PC-3 (cell line): ENCODE measurements at regions not wholly inside any gene's neighbourhood (a gene's known extent, or its start where the extent isn't known, plus 50 kb on each side); places are given as distances from the start of the nearest gene placed in this dataset.

Experiments
- ATAC-seq: fragments of 200-7000 bp; cut with Tn5 transposase; 2 replicates; pipeline ENCODE4 v1.9.1; 2020; ENCODE audit warnings: mild to moderate bottlenecking, moderate library complexity
- BruUV-seq: library from RNA; stranded (reverse); fragments of 400-500 nt; replicated peaks from 2 replicates; lab custom pipeline; 2021; lab: Mats Ljungman, UMichigan
- CTCF ChIA-PET: fragments of 300-600 bp; sonication (Branson Sonifier 250); formaldehyde crosslinking; loops from one replicate; lab custom pipeline; 2022; ENCODE audit warnings: antibody characterized with exemption; lab: Charles Lee
- POLR2A ChIA-PET: fragments of 300-600 bp; sonication (Branson Sonifier 250); formaldehyde crosslinking; loops from one replicate; lab custom pipeline; 2022; ENCODE audit warnings: antibody characterized with exemption; ENCODE audit not compliant: unreplicated experiment; lab: Charles Lee
- DNase-seq: peaks from one replicate; pipeline ENCODE4 v3.0.0-alpha.2; 2015
- H2AFZ ChIP-seq: fragments of 300-600 bp; sonication (generic); 2 replicates; pipeline ENCODE4 v1.6.0; 2016; ENCODE audit warnings: antibody characterized with exemption, low read length
- H3F3A ChIP-seq: fragments of 300-600 bp; sonication (generic); one replicate; pipeline ENCODE4 v1.6.0; 2017; ENCODE audit warnings: antibody characterized with exemption, low read length, control low read depth, mild to moderate bottlenecking; ENCODE audit not compliant: unreplicated experiment
- H3K27ac ChIP-seq: fragments of 300-600 bp; sonication (generic); 2 replicates; pipeline ENCODE4 v1.5.1; 2016; ENCODE audit warnings: mild to moderate bottlenecking, low read length
- H3K27me3 ChIP-seq: fragments of 300-600 bp; sonication (generic); 2 replicates; pipeline ENCODE4 v1.6.1; 2016; ENCODE audit warnings: low read length, mixed read lengths
- H3K36me3 ChIP-seq: fragments of 300-600 bp; sonication (generic); 2 replicates; pipeline ENCODE4 v1.6.1; 2016; ENCODE audit warnings: low read depth, mixed run types, low read length, mixed read lengths
- H3K4me1 ChIP-seq: fragments of 300-600 bp; sonication (generic); 2 replicates; pipeline ENCODE4 v1.5.1; 2016; ENCODE audit warnings: low read length; ENCODE audit not compliant: insufficient read depth
- H3K4me2 ChIP-seq: fragments of 300-600 bp; sonication (generic); 2 replicates; pipeline ENCODE4 v1.6.0; 2016; ENCODE audit warnings: low read length
- H3K4me3 ChIP-seq: fragments of 300-600 bp; sonication (generic); 2 replicates; pipeline ENCODE4 v1.5.1; 2016; ENCODE audit warnings: mild to moderate bottlenecking, low read length, mixed read lengths
- H3K79me2 ChIP-seq: fragments of 300-600 bp; sonication (generic); 2 replicates; pipeline ENCODE4 v1.6.1; 2017; ENCODE audit warnings: low read length, mixed read lengths
- H3K9ac ChIP-seq: fragments of 300-600 bp; sonication (generic); 2 replicates; pipeline ENCODE4 v1.6.0; 2016; ENCODE audit warnings: mild to moderate bottlenecking, low read length
- H3K9me2 ChIP-seq: fragments of 300-600 bp; sonication (generic); replicated peaks from 2 replicates; pipeline ENCODE4 v1.6.1; 2016; ENCODE audit warnings: mixed run types, low read length, mixed read lengths
- H3K9me3 ChIP-seq: fragments of 300-600 bp; sonication (generic); 2 replicates; pipeline ENCODE4 v1.6.1; 2016; ENCODE audit warnings: low read length, mixed read lengths
- H4K20me1 ChIP-seq: fragments of 300-600 bp; sonication (generic); 2 replicates; pipeline ENCODE4 v1.6.1; 2016; ENCODE audit warnings: low read length, mixed read lengths
- EZH2 ChIP-seq: fragments of 300-600 bp; sonication (generic); IDR thresholded peaks from one replicate; pipeline ENCODE4 v1.6.1; 2017; ENCODE audit warnings: antibody characterized with exemption, mild to moderate bottlenecking, low read length; ENCODE audit not compliant: unreplicated experiment
- EZH2phosphoT487 ChIP-seq: fragments of 300-600 bp; sonication (generic); IDR thresholded peaks from 2 replicates; pipeline ENCODE4 v1.6.1; 2018; ENCODE audit warnings: mild to moderate bottlenecking, antibody characterized with exemption, low read length, borderline replicate concordance
- intact Hi-C: fragments of 100-400 bp; cut with micrococcal nuclease; formaldehyde crosslinking; loops from 2 replicates; pipeline ENCODE4 v1.9.0; 2023
- TF ChIP-seq, protein P1 (sequence below): fragments of 300-600 bp; sonication (generic); conservative IDR thresholded peaks from 2 replicates; pipeline ENCODE4 v1.5.1; 2017; ENCODE audit warnings: antibody characterized with exemption, low read depth, mild to moderate bottlenecking, low read length

GRCh38 chr4:27129871-27130366 is 269.3 kb downstream of the STIM2 start:
- Histone ChIP-seq H3K27ac (no peak overlapping the region), H3K4me3 (no peak overlapping the region), H3F3A (no peaks in the 10 kb centered on the region), H3K36me3 (no peaks in the 10 kb centered on the region), H3K9me3 (no peaks in the 10 kb centered on the region), H3K9ac (no peak overlapping the region), H3K9me2 (no peaks in the 10 kb centered on the region), H3K4me2 (no peak overlapping the region), H3K27me3 (no peaks in the 10 kb centered on the region), H2AFZ (no peak overlapping the region), H3K79me2 (no peaks in the 10 kb centered on the region), H3K4me1 (peaks cover 14% of the 10 kb centered on the region), H4K20me1 (no peaks in the 10 kb centered on the region)
- ATAC-seq: no peak
- no peak for DNase-seq
- no TSS peak for BruUV-seq
- ChIA-PET POLR2A (no interaction called here), CTCF (no interaction called here)
- TF ChIP-seq EZH2 (no peak), EZH2phosphoT487 (no peak)
- intact Hi-C loops: no loop called here

DNA sequence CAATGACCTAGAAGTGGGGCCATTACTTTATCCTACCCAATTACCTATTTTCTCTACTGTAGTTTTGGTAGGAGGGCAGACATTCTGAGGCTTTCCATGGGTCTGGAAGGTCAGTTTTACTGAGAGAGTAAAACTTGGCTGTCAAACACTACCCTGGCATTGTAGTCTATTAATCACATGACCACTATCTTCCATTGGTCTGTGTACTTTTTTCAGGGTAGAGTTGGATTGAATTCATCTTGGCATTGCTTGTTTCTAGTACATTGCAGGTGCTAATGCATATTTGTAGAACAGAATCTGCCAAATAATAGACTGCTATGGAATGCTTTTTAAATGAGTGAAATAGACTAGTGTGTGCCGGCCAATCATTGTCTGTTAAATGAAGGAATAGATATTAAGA is 271.9 kb downstream of the STIM2 start:
- intact Hi-C loops: no loop called here
- Histone ChIP-seq H4K20me1 (no peaks in the 10 kb centered on the region), H3K4me2 (no peak overlapping the region), H3K36me3 (no peaks in the 10 kb centered on the region), H3K9me2 (no peaks in the 10 kb centered on the region), H3K27ac (no peak overlapping the region), H3F3A (no peaks in the 10 kb centered on the region), H3K4me1 (peaks cover 5% of the 10 kb centered on the region), H3K79me2 (no peaks in the 10 kb centered on the region), H2AFZ (no peak overlapping the region), H3K9ac (no peak overlapping the region), H3K27me3 (no peaks in the 10 kb centered on the region), H3K4me3 (no peak overlapping the region), H3K9me3 (no peaks in the 10 kb centered on the region)
- BruUV-seq: no TSS peak
- DNase-seq: no peak
- ATAC-seq: no peak
- POLR2A ChIA-PET: no interaction called here
- TF ChIP-seq EZH2 (no peak), EZH2phosphoT487 (no peak)
- TF ChIP-seq, protein P1, sequence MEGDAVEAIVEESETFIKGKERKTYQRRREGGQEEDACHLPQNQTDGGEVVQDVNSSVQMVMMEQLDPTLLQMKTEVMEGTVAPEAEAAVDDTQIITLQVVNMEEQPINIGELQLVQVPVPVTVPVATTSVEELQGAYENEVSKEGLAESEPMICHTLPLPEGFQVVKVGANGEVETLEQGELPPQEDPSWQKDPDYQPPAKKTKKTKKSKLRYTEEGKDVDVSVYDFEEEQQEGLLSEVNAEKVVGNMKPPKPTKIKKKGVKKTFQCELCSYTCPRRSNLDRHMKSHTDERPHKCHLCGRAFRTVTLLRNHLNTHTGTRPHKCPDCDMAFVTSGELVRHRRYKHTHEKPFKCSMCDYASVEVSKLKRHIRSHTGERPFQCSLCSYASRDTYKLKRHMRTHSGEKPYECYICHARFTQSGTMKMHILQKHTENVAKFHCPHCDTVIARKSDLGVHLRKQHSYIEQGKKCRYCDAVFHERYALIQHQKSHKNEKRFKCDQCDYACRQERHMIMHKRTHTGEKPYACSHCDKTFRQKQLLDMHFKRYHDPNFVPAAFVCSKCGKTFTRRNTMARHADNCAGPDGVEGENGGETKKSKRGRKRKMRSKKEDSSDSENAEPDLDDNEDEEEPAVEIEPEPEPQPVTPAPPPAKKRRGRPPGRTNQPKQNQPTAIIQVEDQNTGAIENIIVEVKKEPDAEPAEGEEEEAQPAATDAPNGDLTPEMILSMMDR: no peak
- CTCF ChIA-PET: no interaction called here

DNA sequence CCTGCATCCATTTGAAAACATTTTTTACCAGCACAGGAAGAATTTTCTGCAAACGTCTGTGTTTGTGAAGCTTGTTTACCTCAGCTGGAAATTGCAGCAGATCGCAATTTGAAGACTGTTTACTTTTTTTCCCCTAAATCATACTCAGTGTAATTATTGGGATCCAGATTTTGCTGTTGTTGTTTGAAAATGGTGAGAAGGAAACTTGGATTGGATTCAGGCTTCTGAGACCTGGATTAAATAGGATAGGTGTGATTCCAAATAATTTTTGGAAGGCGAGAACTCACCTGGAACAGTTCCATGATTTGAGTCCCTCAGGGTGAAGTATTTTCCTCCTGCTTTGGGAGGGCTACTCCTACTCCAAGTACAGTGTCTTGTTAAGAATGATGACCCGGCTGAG is 279.8 kb downstream of the STIM2 start:
- intact Hi-C loops: no loop called here
- CTCF ChIA-PET: no interaction called here
- H3K4me3 ChIP-seq: no peak overlapping the region
- H3K9me2 ChIP-seq: no peaks in the 10 kb centered on the region
- no peaks in the 10 kb centered on the region for H3F3A ChIP-seq
- no peak for DNase-seq
- no TSS peak for BruUV-seq
- H3K27me3 ChIP-seq: no peaks in the 10 kb centered on the region
- no peak overlapping the region for H3K9ac ChIP-seq
- no peak overlapping the region for H3K4me2 ChIP-seq
- TF ChIP-seq, protein P1: no peak
- no peak for TF ChIP-seq EZH2phosphoT487
- TF ChIP-seq EZH2: no peak
- POLR2A ChIA-PET: no interaction called here
- no peaks in the 10 kb centered on the region for H4K20me1 ChIP-seq
- no peaks in the 10 kb centered on the region for H3K79me2 ChIP-seq
- H3K36me3 ChIP-seq: no peaks in the 10 kb centered on the region
- no peak overlapping the region for H2AFZ ChIP-seq
- no peak for ATAC-seq
- H3K4me1 ChIP-seq: no peaks in the 10 kb centered on the region
- no peaks in the 10 kb centered on the region for H3K9me3 ChIP-seq
- H3K27ac ChIP-seq: no peak overlapping the region
